ENCODE measurements at regions not wholly inside any gene's neighbourhood (a gene's known extent, or its start where the extent isn't known, plus 50 kb on each side); places are given as distances from the start of the nearest gene placed in this dataset.
A peak's percentile ranks its signal among the peaks of the same experiment; 100 is the strongest.

DNA sequence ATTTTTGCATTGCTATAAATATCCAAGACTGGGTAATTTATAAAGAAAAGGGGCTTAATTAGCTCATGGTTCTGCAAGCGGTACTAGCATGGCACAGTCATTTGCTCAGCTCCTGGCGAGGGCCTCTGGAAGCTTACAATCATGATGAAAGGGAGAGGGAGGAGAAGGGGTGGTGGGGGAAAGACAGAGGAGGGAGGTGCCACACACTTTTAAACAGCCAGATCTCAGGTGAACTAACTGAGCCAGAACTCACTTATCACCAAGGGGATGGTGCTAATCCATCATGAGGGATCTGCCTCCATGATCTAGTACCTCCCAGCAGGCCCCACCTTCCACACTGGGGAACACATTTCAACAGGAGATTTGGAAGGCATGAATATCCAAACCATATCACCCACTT is 476.3 kb downstream of the PCNX1 start:
- H3K27ac Mint-ChIP-seq = peak overlapping the region in 1 of 3 experiments; percentile 4; a peak in 1 of 7 replicates
- Histone ChIP-seq H3K18ac (ENCODE audit: insufficient read length, low read depth, low read length) (no peak overlapping the region), H3K79me2 (ENCODE audit: insufficient read depth, low read length) (peaks cover 3% of the 10 kb centered on the region; the same call in 1 of the 2 replicates), H3K79me1 (ENCODE audit: insufficient read depth, low read depth, low read length, poor library complexity, severe bottlenecking) (peaks cover 4% of the 10 kb centered on the region), H2BK5ac (ENCODE audit: insufficient read length, low read length) (no peak overlapping the region), H4K91ac (ENCODE audit: insufficient read length, low read depth, low read length) (no peak overlapping the region), H2AK5ac (ENCODE audit: insufficient read length, low read length) (no peak overlapping the region), H3K56ac (ENCODE audit: insufficient read length, low read depth, low read length) (no peak overlapping the region), H3K9me3 (ENCODE audit: control insufficient read depth, low read depth, low read length) (no peaks in the 10 kb centered on the region), H4K5ac (ENCODE audit: insufficient read length, low read depth, low read length) (no peak overlapping the region), H3K23me2 (ENCODE audit: insufficient read length, low read depth, low read length, poor library complexity, severe bottlenecking) (no peaks in the 10 kb centered on the region), H3K4me2 (ENCODE audit: insufficient read depth, insufficient read length, low read length) (no peak overlapping the region), H3K4me1 (ENCODE audit: insufficient read depth, low read length) (no peaks in the 10 kb centered on the region), H4K20me1 (ENCODE audit: control insufficient read depth, insufficient read depth, insufficient read length) (no peaks in the 10 kb centered on the region), H3K27ac (ENCODE audit: insufficient read length, low read depth, low read length) (no peak overlapping the region), H2BK20ac (ENCODE audit: low read depth, low read length, poor library complexity, severe bottlenecking) (no peak overlapping the region), H2BK12ac (ENCODE audit: insufficient read length, low read depth, low read length) (no peak overlapping the region), H3K4ac (ENCODE audit: low read depth, low read length) (no peak overlapping the region), H2BK120ac (ENCODE audit: low read depth, low read length, poor library complexity, severe bottlenecking) (no peak overlapping the region), H3K14ac (ENCODE audit: insufficient read depth, low read length) (no peak overlapping the region), H2AFZ (ENCODE audit: low read length) (no peak overlapping the region), H2BK15ac (ENCODE audit: low read depth, low read length) (no peak overlapping the region), H3K23ac (ENCODE audit: insufficient read length, low read depth, low read length) (no peak overlapping the region), H3K9ac (ENCODE audit: extremely low read depth, insufficient read length, low read length) (no peak overlapping the region), H3T11ph (ENCODE audit: low read length) (no peak overlapping the region), H4K8ac (replicated peaks; ENCODE audit: insufficient read length, low read depth, low read length) (no peak overlapping the region), H3K27me3 (ENCODE audit: insufficient read depth, low read length) (no peaks in the 10 kb centered on the region)
- no CpG with 5 or more reads among the region's 2 CpGs for WGBS (ENCODE audit: extremely low coverage, insufficient read length, low lambda C conversion rate)
- H3K27me3 Mint-ChIP-seq (ENCODE audit: low read depth) = no peaks in the 10 kb centered on the region
- DNase-seq = no peak
- peaks cover 0 to 5% of the 10 kb centered on the region in 2 experiments; a peak in 4 of 5 replicates for H3K9me3 Mint-ChIP-seq
- H3K4me1 Mint-ChIP-seq = peaks cover 30% of the 10 kb centered on the region in 2 experiments
- peaks cover 3 to 6% (median 5%) of the 10 kb centered on the region in 3 experiments; a peak in 5 of 7 replicates for H3K36me3 Mint-ChIP-seq (ENCODE audit: insufficient read depth in 1 of 3, low read depth in 3 of 3)
- TF ChIP-seq, protein P1, sequence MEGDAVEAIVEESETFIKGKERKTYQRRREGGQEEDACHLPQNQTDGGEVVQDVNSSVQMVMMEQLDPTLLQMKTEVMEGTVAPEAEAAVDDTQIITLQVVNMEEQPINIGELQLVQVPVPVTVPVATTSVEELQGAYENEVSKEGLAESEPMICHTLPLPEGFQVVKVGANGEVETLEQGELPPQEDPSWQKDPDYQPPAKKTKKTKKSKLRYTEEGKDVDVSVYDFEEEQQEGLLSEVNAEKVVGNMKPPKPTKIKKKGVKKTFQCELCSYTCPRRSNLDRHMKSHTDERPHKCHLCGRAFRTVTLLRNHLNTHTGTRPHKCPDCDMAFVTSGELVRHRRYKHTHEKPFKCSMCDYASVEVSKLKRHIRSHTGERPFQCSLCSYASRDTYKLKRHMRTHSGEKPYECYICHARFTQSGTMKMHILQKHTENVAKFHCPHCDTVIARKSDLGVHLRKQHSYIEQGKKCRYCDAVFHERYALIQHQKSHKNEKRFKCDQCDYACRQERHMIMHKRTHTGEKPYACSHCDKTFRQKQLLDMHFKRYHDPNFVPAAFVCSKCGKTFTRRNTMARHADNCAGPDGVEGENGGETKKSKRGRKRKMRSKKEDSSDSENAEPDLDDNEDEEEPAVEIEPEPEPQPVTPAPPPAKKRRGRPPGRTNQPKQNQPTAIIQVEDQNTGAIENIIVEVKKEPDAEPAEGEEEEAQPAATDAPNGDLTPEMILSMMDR (conservative IDR thresholded peaks at IDR 0.05) = no peak
- H3K4me3 Mint-ChIP-seq = no peak overlapping the region
